ENCODE measurements at regions not wholly inside any gene's neighbourhood (a gene's known extent, or its start where the extent isn't known, plus 50 kb on each side); places are given as distances from the start of the nearest gene placed in this dataset.

DNA sequence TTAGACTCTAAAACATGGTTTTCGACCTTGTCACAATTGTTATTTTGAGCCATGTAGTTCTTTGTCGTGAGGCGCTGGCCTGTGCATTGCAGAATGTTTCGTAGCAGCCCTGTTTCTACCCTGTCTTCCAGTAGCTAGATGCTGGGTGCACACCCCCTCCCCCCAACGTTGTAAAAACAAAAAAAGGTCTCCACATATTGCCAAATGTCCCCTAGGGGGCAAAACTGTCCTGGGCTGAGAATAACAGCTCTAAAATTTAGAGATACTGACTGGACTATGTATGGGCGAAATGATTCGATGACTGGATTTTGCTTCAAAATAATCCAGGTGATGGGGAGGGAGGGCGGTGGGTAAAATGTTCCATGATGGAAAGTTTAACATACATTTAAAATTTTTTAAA lies 126.1 kb upstream of the FUT8 start:
- no peak for TF ChIP-seq TAF1 (IDR thresholded peaks at IDR 0.05; ENCODE audit: borderline replicate concordance, insufficient read depth, low read length)
- TF ChIP-seq FOXP2 (optimal IDR thresholded peaks at IDR 0.05; ENCODE audit: borderline replicate concordance, extremely low read depth, extremely low read length, insufficient read depth): no peak
- TF ChIP-seq, protein P1, sequence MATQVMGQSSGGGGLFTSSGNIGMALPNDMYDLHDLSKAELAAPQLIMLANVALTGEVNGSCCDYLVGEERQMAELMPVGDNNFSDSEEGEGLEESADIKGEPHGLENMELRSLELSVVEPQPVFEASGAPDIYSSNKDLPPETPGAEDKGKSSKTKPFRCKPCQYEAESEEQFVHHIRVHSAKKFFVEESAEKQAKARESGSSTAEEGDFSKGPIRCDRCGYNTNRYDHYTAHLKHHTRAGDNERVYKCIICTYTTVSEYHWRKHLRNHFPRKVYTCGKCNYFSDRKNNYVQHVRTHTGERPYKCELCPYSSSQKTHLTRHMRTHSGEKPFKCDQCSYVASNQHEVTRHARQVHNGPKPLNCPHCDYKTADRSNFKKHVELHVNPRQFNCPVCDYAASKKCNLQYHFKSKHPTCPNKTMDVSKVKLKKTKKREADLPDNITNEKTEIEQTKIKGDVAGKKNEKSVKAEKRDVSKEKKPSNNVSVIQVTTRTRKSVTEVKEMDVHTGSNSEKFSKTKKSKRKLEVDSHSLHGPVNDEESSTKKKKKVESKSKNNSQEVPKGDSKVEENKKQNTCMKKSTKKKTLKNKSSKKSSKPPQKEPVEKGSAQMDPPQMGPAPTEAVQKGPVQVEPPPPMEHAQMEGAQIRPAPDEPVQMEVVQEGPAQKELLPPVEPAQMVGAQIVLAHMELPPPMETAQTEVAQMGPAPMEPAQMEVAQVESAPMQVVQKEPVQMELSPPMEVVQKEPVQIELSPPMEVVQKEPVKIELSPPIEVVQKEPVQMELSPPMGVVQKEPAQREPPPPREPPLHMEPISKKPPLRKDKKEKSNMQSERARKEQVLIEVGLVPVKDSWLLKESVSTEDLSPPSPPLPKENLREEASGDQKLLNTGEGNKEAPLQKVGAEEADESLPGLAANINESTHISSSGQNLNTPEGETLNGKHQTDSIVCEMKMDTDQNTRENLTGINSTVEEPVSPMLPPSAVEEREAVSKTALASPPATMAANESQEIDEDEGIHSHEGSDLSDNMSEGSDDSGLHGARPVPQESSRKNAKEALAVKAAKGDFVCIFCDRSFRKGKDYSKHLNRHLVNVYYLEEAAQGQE (IDR thresholded peaks at IDR 0.05; ENCODE audit: insufficient read depth in 1 of 2, low read depth in 2 of 2, low read length in 2 of 2): no peak
- no peak for TF ChIP-seq SIN3A (IDR thresholded peaks at IDR 0.05; ENCODE audit: borderline replicate concordance, insufficient read depth, low read length)
- TF ChIP-seq POLR2AphosphoS5 (IDR thresholded peaks at IDR 0.05; ENCODE audit: low read depth, low read length): no peak
